GM18951 (cell line): ENCODE measurements at regions not wholly inside any gene's neighbourhood (a gene's known extent, or its start where the extent isn't known, plus 50 kb on each side); places are given as distances from the start of the nearest gene placed in this dataset.
"Not testable (repeated sequence)": the region's sequence is repeated elsewhere in the genome, so short reads cannot be mapped to it uniquely, and the experiment has no call there.

Experiments
- POLR2A ChIP-seq: IDR thresholded peaks from 4 replicates; pipeline ENCODE4 v1.6.1; 2011; ENCODE audit warnings: mild to moderate bottlenecking; ENCODE audit not compliant: insufficient read length, insufficient read depth; ENCODE audit errors: extremely low read depth
- in situ Hi-C: fragments of 300-500 bp; cut with MboI; formaldehyde crosslinking; loops from one replicate; pipeline ENCODE4 v1.12.0; 2022; ENCODE audit warnings: low sequenced_read_pairs, mixed read lengths, inconsistent platforms; ENCODE audit not compliant: unreplicated experiment

DNA sequence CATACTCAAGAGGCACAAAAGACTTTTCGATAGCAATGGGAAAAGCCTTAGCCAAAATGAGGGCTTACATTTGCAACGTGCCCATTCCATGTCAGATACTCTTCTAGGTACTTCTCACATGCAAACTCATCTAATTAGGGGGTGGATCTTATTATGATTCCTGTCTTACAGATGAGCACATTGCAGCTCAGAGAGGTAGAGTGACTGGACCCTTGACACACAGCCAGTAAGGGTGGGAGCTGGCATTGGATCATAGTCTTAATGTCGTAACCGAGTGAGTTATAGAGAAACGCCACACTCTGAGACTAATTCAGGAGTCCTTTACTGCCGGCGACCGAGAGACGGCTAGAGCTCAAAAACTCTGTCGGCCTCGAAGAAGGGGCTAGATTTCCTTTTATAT is 78.8 kb upstream of the GRIN2A start:
- in situ Hi-C loops: loop anchor here (25.0 kb wide), 1 partner anchor 476 kb away; the partner anchor contains the start of gene NUBP1
- TF ChIP-seq POLR2A: no peak

DNA sequence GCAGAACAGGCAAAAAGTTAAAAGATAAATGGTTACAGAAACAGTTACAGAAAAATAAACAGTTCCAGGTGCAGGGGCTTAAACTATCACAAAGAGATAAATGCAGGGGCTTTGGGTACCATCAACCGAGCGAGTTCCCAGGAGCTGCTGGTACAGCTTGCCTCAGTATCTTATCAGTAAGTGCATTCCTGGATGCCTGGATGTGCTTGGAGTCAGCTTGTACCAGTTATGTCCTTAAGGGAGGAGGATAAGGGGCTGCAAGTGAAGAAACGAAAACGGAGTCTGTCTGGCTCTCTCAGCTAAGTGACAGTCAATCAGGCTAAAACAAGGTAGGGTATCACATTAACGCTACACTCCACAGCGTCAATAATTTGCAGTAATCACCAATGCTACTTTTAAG is 79.3 kb upstream of the GRIN2A start:
- in situ Hi-C loops: loop anchor here (25.0 kb wide), 1 partner anchor 476 kb away; the partner anchor contains the start of gene NUBP1

DNA sequence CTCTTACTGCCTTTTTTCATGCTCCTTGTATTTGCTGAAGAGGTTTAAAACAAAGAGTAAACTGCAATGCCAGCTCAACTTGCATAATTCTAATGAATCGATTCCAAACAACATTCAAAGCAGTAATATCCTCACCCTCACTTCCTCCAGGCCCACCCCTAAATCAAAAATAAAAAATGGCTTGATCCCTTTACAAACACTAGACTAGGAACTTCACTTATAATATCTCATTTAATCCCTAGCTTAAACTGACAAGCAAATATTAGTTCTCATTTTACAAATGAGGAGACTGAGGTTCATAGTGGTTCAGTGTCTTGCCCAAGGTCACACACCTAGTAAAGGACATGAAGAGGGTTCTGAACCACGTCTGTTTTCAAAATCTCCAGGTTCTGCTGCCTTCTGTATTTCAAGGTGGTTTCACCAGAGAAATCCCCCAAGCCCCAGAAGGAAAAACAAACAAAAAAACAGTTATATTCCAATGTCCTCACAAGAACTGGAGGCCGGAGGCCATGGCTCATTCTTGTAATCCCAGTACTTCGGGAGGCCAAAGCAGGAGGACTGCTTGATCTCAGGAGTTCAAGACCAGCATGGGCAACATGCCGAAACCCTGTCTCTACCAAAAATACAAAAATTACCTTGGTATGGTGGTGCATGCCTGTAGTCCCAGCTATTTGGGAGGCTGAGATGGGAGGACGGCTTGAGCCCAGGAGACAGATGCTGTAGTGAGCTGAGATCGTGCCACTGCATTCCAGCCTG is 80.3 kb upstream of the GRIN2A start:
- in situ Hi-C loops: loop anchor here (25.0 kb wide), 1 partner anchor 475 kb away; the partner anchor contains the start of gene NUBP1
- no peak for TF ChIP-seq POLR2A

DNA sequence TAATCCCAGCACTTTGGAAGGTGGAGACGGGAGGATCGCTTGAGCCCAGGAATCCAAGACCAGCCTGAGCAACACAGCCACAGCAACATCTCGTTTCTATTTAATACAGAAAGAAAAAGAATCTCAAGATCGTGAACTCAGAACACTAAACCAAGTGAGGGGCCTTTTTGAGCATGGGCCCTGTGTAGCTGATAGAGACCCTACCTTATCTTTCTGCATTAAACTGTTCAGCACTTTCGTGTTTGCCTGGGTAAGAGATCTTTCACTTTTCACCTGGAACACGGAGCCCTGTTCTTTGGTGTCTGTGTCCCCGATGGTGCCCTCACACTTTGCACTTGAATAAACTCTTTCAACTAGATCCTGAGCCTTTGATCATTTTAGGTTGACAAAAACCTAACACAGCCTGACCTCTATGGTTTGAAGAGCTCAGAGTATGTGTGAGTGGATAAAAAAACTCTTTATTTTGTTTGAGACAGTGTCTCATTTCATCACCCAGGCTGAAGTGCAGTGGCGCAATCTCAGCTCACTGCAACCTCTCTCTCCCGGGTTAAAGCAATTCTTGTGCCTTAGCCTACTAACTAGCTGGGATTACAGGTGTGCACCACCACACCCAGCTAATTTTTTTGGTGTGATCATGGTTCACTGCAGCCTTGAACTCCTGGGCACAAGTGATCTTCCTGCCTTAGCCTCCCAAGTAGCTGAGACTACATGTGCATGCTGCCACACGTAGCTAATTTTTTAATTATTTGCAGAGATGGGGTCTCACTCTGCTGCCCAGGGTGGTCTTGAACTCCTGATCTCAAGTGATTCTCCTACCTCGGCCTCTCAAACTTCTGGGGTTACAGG is 83.8 kb upstream of the GRIN2A start:
- no peak for TF ChIP-seq POLR2A
- in situ Hi-C loops: loop anchor here (25.0 kb wide), 1 partner anchor 471 kb away; the partner anchor contains the start of gene NUBP1

DNA sequence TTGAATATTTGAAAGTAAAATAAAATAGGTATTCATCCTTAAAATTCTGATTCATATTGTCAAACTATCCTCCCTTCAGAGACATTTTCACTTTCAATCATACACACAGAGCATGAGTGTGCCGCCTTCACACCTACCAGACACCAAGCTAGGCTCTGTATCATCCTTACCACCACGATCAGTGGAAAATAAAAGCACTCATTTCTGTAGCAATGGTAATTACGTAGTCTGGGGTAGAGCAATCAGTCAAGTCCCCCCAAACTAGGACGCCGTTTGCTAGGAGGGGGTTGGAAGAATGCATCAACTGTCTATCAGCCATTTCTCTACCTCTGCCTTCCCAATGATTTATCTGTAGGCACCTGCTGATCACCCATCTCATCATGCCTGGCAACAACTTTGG is 84.6 kb upstream of the GRIN2A start:
- TF ChIP-seq POLR2A: no peak
- in situ Hi-C loops: loop anchor here (25.0 kb wide), 1 partner anchor 470 kb away; the partner anchor contains the start of gene NUBP1

DNA sequence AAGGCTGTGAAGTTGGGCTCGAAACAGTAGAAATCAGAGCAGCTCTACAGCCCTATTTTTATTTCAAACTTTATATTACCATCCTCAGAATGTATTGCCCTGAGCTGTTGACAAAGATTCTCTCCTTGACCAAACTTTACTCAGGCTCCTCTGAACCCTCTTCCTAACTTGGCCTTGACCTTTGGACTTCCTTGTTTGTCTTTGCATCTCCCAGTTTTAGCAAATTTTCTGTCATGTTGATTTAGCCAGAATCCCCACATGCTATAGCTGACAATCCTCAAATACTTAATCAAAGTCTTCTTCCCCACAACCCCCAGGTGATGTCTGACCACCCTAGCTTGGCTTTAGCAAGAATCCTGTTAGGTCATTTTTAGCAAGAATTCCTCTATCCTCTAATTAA is 87.4 kb upstream of the GRIN2A start:
- in situ Hi-C loops: loop anchor here (25.0 kb wide), 1 partner anchor 468 kb away; the partner anchor contains the start of gene NUBP1

DNA sequence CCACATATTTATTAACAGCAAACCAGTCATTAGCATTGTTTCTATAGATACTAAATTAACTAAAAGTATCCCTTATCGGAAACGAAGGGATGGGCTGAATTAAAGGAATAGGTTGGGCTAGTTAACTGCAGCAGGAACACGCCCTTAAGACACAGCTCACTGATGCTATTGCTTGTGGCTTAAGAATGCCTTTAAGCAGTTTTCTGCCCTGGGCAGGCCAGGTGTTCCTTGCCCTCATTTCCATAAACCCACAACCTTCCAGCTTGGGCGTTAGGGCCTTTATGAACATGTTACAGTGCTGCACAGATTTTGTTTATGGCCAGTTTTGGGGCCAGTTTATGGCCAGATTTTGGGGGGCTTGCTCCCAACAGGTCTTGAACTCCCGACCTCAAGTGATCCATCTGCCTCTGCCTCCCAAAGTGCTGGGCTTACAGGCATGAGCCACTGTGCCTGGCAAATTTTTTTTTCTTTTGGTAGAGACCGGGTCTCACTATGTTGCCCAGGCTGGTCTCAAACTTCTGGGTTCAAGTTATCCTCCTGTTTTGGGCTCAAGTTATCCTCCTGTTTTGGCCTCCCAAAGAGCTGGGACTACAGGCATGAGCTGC is 90.1 kb upstream of the GRIN2A start:
- in situ Hi-C loops: loop anchor here (25.0 kb wide), 1 partner anchor 465 kb away; the partner anchor contains the start of gene NUBP1

More for the DNA sequence above, 87.4 kb upstream of the GRIN2A start:
- no peak for TF ChIP-seq POLR2A

DNA sequence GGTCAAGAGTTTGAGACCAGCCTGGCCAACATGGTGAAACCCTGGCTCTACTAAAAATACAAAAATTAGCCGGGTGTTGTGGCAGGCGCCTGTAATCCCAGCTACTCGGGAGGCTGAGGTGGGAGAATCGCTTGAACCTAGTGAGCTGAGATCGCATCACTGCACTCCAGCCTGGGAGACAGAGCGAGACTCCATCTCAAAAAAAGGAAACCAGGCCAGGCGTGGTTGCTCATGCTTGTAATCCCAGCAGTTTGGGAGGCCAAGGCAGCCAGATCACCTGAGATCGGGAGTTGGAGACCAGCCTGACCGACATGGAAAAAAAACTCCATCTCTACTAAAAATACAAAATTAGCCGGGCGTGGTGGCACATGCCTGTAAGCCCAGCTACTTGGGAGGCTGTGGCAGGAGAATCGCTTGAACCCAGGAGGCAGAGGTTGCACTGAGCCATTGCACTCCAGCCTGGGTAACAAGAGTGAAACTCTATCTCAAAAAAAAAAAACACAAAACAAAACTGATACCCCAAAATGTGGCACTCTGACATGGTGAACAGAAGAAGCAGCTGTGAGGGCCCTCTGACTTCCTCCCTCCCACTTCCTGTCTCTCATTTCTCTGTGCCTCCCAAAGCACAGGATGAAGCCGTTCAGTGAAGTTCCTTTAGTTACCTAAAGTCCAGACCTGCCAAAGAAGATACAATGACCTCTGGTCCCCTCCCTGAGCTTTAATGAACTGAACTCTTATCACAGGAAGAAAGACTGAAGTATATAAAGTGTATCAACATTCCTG is 93.2 kb upstream of the GRIN2A start:
- in situ Hi-C loops: not testable (repeated sequence)

DNA sequence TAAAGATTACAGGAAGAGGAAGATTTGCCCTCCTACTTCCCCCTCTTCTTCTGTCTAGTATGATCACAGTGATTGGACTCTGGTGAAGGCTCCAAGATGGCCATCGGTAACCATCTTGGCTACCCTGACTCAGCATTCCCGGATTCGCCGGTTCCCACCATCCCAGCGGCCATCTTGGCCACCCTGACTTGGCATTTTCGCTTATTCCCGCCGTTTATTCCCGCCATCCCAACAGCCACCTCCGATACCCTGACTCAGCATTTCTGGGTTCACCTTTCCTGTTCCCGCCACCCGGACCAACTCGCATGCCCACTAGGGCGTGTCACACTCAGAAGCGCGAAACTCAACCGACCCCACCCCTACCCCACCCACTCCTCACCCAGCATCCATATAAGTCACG is 95.4 kb upstream of the GRIN2A start:
- in situ Hi-C loops: no loop called here
- TF ChIP-seq POLR2A: no peak

DNA sequence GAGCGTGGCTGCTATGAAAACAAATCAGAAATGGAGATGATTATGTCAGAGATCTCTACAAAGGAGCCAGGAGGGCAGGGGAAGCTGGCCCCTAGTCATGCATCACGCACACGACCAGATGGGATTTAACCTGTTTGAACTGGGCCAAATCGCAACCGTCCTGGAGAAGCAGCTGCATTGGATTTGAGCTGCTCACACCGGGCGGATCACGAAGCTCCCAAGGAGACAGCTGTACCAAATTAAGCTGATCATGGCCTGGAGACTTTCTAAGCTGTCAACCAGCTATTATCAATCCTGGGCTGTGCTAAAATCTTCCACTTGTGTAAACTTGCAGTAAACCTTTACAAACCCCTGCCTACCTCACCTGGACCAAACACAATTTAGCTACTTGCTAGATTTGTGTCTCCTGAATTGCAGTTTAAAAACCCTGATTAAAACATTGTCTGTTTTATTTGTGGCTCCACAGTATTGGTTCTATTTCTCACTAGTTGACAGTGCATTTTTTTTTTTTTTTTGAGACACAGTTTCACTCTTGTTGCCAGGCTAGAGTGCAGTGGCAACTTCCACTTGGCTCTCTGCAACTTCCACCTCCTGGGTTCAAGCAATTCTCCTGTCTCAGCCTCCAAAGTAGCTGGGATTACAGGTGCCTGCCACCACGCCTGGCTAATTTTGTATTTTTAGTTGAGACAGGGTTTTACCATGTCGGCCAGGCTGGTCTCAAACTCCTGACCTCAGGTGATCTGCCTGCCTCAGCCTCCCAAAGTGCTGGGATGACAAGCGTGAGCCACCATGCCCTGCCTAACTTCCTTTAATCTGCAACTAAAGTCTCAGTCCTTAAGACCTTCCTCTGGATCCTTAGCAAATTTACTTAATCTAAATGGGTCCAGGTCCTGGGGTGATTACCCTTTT is 98.3 kb upstream of the GRIN2A start:
- in situ Hi-C loops: no loop called here
- no peak for TF ChIP-seq POLR2A

DNA sequence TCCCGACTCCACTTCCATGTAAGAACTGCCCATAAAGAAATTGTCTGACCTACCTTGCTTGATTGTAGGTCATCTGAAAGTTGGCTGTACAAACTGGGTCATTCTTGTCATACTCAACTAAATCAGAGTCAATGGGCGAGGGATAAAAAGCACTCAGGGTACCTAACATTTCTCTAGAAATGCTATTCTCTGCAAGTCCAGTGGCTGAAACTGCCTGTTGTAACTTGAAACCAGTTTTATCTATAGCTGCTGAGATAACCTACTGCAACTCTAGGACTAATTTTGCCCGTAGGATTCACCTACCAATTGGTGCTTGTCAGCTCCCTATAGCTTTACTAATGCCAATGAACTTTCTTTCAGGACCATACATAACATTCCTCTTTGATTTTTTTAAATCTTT is 100.1 kb upstream of the GRIN2A start:
- TF ChIP-seq POLR2A: no peak
- in situ Hi-C loops: no loop called here

DNA sequence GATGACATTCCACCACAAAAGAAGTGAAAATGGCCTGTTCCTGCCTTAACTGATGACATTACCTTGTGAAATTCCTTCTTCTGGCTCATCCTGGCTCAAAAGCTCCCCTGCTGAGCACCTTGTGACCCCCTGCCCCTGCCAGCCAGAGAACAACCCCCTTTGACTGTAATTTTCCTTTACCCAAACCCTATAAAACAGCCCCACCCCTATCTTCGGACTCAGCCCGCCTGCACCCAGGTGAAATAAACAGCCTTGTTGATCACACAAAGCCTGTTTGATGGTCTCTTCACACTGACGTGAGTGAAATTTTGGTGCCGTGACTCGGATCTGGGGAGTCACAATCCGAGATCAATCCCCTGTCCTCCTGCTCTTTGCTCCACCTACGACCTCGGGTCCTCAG is 101.0 kb upstream of the GRIN2A start:
- in situ Hi-C loops: not testable (repeated sequence)

DNA sequence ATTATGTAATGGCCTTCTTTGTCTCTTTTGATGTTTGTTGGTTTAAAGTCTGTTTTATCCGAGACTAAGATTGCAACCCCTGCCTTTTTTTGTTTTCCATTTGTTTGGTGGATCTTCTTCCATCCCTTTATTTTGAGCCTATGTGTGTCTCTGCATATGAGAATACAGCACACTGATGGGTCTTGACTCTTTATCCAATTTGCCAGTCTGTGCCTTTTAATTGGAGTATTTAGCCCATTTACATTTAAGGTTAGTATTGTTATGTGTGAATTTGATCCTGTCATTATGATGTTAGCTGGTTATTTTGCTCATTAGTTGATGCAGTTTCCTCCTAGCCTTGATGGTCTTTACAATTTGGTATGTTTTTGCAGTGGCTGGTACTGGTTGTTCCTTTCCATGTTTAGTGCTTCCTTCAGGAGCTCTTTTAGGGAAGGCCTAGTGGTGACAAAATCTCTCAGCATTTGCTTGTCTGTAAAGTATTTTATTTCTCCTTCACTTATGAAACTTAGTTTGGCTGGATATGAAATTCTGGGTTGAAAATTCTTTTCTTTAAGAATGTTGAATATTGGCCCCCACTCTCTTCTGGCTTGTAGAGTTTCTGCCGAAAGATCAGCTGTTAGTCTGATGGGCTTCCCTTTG is 95.3 kb upstream of the ATF7IP2 start:
- in situ Hi-C loops: not testable (repeated sequence)

DNA sequence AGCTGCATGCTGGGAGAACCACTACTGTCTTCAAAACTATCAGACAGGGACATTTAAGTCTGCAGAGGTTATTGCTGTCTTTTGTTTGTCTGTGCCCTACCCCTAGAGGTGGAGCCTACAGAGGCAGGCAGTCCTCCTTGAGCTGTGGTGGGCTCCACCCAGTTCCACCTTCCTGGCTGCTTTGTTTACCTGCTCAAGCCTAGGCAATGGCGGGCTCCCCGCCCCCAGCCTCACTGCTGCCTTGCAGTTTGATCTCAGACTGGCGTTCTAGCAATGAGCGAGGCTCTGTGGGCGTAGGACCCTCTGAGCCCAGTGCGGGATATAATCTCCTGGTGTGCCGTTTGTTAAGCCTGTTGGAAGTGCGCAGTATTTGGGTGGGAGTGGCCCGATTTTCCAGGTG is 93.7 kb upstream of the ATF7IP2 start:
- in situ Hi-C loops: not testable (repeated sequence)

DNA sequence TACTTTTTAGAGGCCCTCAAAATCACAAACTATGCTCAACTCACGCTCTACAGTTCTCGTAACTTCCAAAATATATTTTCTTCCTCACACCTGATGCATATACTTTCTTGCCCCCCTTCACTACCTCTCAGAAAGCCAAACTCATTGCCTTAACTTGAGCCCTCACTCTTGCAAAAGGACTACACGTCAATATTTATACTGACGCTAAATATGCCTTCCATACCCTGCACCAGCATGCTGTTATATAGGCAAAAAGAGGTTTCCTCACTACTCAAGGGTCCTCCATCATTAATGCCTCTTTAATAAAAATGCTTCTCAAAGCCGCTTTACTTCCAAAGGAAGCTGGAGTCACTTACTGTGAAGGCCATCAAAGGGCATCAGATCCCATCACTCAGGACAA is 92.9 kb upstream of the ATF7IP2 start:
- in situ Hi-C loops: not testable (repeated sequence)

DNA sequence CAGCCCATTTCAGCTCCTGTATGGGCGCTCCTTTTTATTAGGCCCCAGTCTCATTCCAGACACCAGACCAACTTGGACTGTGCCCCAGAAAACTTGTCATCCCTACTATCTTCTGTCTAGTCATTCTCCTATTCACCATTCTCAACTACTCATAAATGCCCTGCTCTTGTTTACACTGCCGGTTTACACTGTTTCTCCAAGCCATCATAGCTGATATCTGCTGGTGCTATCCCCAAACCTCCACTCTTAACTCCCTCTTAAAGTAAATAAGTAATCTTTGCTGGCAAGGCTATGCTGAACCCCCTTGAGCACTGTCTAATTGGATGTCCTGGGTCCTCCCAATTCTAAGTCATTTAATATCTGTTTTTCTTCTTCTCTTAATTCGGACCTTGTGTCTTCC is 91.7 kb upstream of the ATF7IP2 start:
- in situ Hi-C loops: not testable (repeated sequence)
